Brain microvascular endothelial cell (primary cell): ENCODE measurements at regions not wholly inside any gene's neighbourhood (a gene's known extent, or its start where the extent isn't known, plus 50 kb on each side); places are given as distances from the start of the nearest gene placed in this dataset.

ENCODE experiments used
- DNase-seq: peaks from one replicate; pipeline ENCODE4 v3.0.0-alpha.2; 2020
- H3K27ac ChIP-seq: fragments of 250-450 bp; sonication (Bioruptor Pico); 2 replicates; pipeline ENCODE4 v1.5.1; 2020; ENCODE audit warnings: mild to moderate bottlenecking, moderate library complexity
- H3K27me3 ChIP-seq: fragments of 250-450 bp; sonication (Bioruptor Pico); replicated peaks from 2 replicates; pipeline ENCODE4 v1.5.1; 2020; ENCODE audit warnings: mild to moderate bottlenecking
- H3K36me3 ChIP-seq: fragments of 250-450 bp; sonication (Bioruptor Pico); replicated peaks from 2 replicates; pipeline ENCODE4 v1.5.1; 2020; ENCODE audit warnings: mild to moderate bottlenecking
- H3K4me3 ChIP-seq: 2 replicates; pipeline ENCODE4 v1.5.1; 2011; ENCODE audit warnings: low read depth, mild to moderate bottlenecking, control low read depth, low read length, moderate library complexity
- in situ Hi-C: cut with HindIII; loops from 2 replicates; pipeline ENCODE4 v1.10.0; 2017; ENCODE audit warnings: low sequenced_read_pairs, low pct_ligation_motif_present
- TF ChIP-seq, protein P1 (sequence below): IDR thresholded peaks from 2 replicates; pipeline ENCODE4 v1.5.1; 2011; ENCODE audit warnings: low read depth, mild to moderate bottlenecking, moderate library complexity, low read length, control low read depth, inconsistent platforms; ENCODE audit errors: missing control alignments

DNA sequence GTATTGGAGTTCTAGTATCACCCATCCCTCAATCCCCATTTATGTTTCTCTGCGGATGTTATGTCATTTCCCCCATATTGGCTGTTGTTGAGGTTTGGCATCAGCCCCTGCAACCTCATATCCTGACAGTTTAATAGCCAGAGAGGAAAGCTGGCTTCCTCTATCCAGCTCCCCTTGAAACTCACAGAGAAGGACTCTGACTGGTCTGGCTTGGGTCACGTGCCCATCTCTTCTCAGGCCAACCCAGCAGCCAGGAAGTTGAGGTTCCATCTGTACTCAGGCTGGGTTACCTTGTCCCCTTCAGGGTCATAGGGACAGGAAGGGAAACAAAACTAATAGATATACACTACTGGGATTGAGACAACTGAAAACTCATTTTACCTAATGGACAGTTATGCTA lies 148.0 kb upstream of the SLC14A2 start:
- Histone ChIP-seq H3K36me3 (no peaks in the 10 kb centered on the region), H3K27ac (no peak overlapping the region), H3K27me3 (no peaks in the 10 kb centered on the region), H3K4me3 (no peak overlapping the region)
- no peak for DNase-seq
- TF ChIP-seq, protein P1, sequence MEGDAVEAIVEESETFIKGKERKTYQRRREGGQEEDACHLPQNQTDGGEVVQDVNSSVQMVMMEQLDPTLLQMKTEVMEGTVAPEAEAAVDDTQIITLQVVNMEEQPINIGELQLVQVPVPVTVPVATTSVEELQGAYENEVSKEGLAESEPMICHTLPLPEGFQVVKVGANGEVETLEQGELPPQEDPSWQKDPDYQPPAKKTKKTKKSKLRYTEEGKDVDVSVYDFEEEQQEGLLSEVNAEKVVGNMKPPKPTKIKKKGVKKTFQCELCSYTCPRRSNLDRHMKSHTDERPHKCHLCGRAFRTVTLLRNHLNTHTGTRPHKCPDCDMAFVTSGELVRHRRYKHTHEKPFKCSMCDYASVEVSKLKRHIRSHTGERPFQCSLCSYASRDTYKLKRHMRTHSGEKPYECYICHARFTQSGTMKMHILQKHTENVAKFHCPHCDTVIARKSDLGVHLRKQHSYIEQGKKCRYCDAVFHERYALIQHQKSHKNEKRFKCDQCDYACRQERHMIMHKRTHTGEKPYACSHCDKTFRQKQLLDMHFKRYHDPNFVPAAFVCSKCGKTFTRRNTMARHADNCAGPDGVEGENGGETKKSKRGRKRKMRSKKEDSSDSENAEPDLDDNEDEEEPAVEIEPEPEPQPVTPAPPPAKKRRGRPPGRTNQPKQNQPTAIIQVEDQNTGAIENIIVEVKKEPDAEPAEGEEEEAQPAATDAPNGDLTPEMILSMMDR = no peak
- in situ Hi-C loops = no loop called here

DNA sequence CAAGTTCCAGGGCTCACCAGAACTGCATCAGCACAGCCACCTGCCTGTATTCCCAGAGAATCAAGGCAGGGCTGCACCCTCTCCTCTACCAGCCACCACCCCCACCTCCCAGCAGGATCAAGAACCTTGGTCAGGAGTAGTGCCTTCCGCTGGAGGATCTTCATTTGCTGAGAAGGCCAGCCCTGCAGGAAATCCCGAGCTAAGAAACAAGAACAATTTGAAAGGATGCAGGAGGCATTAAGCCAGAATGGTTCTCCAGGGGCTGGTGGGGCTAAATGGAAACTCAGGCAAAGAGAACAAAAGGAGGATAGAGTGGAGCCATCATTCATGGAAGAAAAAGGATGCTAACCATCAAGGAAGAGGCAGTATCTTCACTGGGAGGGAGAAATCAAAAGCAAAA lies 147.3 kb upstream of the SLC14A2 start:
- H3K27me3 ChIP-seq = no peaks in the 10 kb centered on the region
- in situ Hi-C loops = no loop called here
- H3K4me3 ChIP-seq = no peak overlapping the region
- no peak for DNase-seq
- TF ChIP-seq, protein P1 = no peak
- H3K36me3 ChIP-seq = no peaks in the 10 kb centered on the region
- H3K27ac ChIP-seq = no peak overlapping the region

GRCh38 chr18:45478889-45479288 lies 136.4 kb upstream of the SLC14A2 start:
- H3K4me3 ChIP-seq = no peak overlapping the region
- no peaks in the 10 kb centered on the region for H3K36me3 ChIP-seq
- TF ChIP-seq, protein P1 = no peak
- H3K27me3 ChIP-seq = no peaks in the 10 kb centered on the region
- no peak overlapping the region for H3K27ac ChIP-seq
- in situ Hi-C loops = no loop called here
- DNase-seq = no peak

DNA sequence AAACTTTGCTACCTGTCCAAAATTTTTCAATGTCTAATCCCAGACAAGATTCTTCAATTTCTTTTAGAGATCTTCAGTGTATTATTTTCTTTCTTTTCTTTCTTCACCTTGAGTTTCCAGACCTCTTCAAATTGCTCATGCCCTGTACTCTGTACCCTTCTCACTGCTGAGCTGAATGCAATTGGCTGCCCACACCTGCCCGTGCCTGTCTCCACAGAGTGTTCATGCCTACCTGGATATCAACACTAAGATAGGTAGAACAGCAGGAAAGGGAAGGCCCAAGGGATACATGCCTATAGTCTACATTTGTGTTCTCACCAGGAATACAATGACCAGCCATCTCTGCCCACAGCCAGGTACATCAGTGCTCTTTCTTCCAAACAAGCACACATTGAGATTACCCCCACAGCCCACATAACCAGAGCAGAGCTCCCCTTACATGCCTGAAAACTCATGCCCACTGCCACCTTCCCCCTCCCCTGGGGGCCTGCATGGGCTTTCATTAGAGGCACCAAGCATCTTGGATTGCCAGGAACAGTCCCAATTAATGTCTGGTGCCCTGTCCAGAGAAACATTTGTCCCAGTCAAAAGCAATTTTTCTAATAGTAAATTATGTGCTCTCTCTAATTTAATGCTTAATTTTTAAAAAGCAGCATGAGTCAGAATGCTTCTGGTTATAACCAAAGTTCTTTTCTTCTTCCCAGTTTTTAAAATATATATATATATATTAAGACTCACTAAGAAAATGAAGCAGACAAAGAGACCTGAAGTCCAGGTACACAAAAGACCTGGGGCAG lies 134.9 kb upstream of the SLC14A2 start:
- in situ Hi-C loops = no loop called here
- no peak for DNase-seq
- Histone ChIP-seq H3K4me3 (no peak overlapping the region), H3K27ac (no peak overlapping the region), H3K36me3 (no peaks in the 10 kb centered on the region), H3K27me3 (no peaks in the 10 kb centered on the region)
- TF ChIP-seq, protein P1 = no peak

GRCh38 chr18:45481821-45482220 lies 133.5 kb upstream of the SLC14A2 start:
- no peak overlapping the region for H3K27ac ChIP-seq
- no peak overlapping the region for H3K4me3 ChIP-seq
- no peaks in the 10 kb centered on the region for H3K36me3 ChIP-seq
- TF ChIP-seq, protein P1 = no peak
- no peaks in the 10 kb centered on the region for H3K27me3 ChIP-seq
- DNase-seq = no peak
- in situ Hi-C loops = no loop called here

GRCh38 chr18:45482286-45482685 lies 133.0 kb upstream of the SLC14A2 start:
- Histone ChIP-seq H3K27ac (no peak overlapping the region), H3K4me3 (no peak overlapping the region), H3K27me3 (no peaks in the 10 kb centered on the region), H3K36me3 (no peaks in the 10 kb centered on the region)
- TF ChIP-seq, protein P1 = no peak
- in situ Hi-C loops = no loop called here
- peak; percentile 7 for DNase-seq
